ENCODE measurements at regions not wholly inside any gene's neighbourhood (a gene's known extent, or its start where the extent isn't known, plus 50 kb on each side); places are given as distances from the start of the nearest gene placed in this dataset.

DNA sequence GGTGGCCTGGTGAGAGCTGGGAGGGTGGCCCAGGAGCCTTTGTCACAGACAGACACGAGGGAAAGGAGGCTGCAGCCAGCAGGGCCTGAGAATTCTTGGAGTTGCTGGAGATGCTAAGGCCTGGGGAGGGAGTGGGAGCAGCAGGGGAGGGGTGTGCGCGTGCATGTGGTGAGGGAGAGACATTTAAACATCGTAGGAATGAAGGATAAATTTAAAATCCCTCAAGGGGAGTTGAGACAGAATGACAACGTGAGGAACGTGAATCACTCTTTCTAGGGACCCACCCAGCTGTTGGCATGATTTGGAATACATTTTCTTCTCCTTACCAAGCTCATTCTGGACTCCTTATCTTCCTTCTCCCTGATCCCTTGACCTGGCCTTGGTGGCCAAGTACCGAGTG is 73.3 kb upstream of the CACNA1E start:
- Mint-ChIP-seq H3K27me3 (ENCODE audit: unreplicated experiment) (peaks cover 56% of the 10 kb centered on the region), H3K9me3 (ENCODE audit: low read depth, unreplicated experiment) (no peaks in the 10 kb centered on the region), H3K4me1 (ENCODE audit: low read depth, unreplicated experiment) (no peaks in the 10 kb centered on the region), H3K27ac (ENCODE audit: unreplicated experiment) (no peak overlapping the region), H3K36me3 (ENCODE audit: insufficient read depth, unreplicated experiment) (no peaks in the 10 kb centered on the region), H3K4me3 (ENCODE audit: low read depth, unreplicated experiment) (no peak overlapping the region)
- no TSS peak for BruUV-seq (replicated peaks)
- CTCF ChIA-PET: no interaction called here
- no peak for DNase-seq
- intact Hi-C loops (cut with micrococcal nuclease; ENCODE audit: unreplicated experiment): loop anchor here (5.0 kb wide), 1 partner anchor 53 kb away; no protein-coding TSS in a partner anchor
- TF ChIP-seq, protein P1, sequence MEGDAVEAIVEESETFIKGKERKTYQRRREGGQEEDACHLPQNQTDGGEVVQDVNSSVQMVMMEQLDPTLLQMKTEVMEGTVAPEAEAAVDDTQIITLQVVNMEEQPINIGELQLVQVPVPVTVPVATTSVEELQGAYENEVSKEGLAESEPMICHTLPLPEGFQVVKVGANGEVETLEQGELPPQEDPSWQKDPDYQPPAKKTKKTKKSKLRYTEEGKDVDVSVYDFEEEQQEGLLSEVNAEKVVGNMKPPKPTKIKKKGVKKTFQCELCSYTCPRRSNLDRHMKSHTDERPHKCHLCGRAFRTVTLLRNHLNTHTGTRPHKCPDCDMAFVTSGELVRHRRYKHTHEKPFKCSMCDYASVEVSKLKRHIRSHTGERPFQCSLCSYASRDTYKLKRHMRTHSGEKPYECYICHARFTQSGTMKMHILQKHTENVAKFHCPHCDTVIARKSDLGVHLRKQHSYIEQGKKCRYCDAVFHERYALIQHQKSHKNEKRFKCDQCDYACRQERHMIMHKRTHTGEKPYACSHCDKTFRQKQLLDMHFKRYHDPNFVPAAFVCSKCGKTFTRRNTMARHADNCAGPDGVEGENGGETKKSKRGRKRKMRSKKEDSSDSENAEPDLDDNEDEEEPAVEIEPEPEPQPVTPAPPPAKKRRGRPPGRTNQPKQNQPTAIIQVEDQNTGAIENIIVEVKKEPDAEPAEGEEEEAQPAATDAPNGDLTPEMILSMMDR (IDR thresholded peaks at IDR 0.05; ENCODE audit: unreplicated experiment): no peak

DNA sequence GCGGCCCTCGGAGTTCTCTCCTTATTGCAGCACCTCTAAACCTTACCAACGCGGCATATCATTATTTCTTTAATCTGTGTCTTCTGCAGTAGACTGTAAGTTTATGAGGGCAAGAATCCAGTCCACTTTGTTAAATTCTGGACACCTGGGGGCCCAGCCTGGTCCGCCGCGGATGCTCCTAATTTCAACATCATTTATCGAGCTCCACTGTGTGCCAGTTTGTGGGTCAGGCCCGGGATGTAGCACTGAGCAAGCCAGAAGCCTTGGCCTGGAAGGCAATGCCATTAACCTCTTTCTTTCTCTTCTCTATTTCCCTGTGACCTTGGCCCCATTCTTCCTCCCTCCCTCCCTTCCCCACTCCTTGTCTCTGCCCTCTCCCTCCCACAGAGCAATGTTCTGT is 70.6 kb upstream of the CACNA1E start:
- Mint-ChIP-seq H3K36me3 (ENCODE audit: insufficient read depth, unreplicated experiment) (no peaks in the 10 kb centered on the region), H3K4me3 (ENCODE audit: low read depth, unreplicated experiment) (no peak overlapping the region), H3K4me1 (ENCODE audit: low read depth, unreplicated experiment) (no peaks in the 10 kb centered on the region), H3K9me3 (ENCODE audit: low read depth, unreplicated experiment) (peaks cover 2% of the 10 kb centered on the region), H3K27ac (ENCODE audit: unreplicated experiment) (no peak overlapping the region), H3K27me3 (ENCODE audit: unreplicated experiment) (peaks cover 42% of the 10 kb centered on the region)
- CTCF ChIA-PET: no interaction called here
- DNase-seq: no peak
- BruUV-seq (replicated peaks): no TSS peak
- TF ChIP-seq, protein P1 (IDR thresholded peaks at IDR 0.05; ENCODE audit: unreplicated experiment): no peak
- intact Hi-C loops (cut with micrococcal nuclease; ENCODE audit: unreplicated experiment): no loop called here

DNA sequence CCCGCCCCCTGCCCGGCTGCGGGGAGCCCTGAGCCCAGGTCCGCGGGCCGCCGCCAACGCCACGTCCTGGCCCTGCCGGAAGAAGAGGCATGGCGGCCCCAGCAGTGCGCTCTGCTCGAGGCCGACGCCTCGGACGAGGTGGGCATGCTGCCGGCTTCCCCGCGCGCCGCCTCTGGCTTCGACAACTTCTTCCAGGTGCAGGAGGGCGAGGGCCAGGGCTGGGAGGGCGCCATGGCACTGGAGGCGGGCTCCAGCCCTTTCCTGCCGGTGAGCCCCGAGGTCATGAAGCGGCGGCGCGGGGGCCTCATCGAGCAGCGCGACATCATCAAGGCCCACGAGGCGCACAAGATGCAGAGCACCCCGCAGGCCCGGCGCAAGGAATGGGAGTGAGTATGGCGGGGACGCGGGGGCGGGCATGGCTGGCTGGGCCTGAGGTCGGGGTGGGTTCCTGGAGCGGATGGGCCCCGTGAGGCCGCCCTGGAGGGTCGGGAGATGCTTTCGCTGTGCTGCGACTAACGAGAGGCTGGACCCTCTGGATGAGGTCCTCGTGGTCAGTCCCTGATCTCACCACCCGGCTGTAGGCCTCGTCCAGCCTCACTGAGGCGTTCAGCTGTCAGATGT is 70.0 kb upstream of the CACNA1E start:
- H3K4me1 Mint-ChIP-seq (ENCODE audit: low read depth, unreplicated experiment): no peaks in the 10 kb centered on the region
- H3K27me3 Mint-ChIP-seq (ENCODE audit: unreplicated experiment): peaks cover 36% of the 10 kb centered on the region
- no peak overlapping the region for H3K27ac Mint-ChIP-seq (ENCODE audit: unreplicated experiment)
- H3K36me3 Mint-ChIP-seq (ENCODE audit: insufficient read depth, unreplicated experiment): no peaks in the 10 kb centered on the region
- H3K4me3 Mint-ChIP-seq (ENCODE audit: low read depth, unreplicated experiment): no peak overlapping the region
- no TSS peak for BruUV-seq (replicated peaks)
- DNase-seq: no peak
- intact Hi-C loops (cut with micrococcal nuclease; ENCODE audit: unreplicated experiment): no loop called here
- CTCF ChIA-PET: no interaction called here
- peaks cover 2% of the 10 kb centered on the region for H3K9me3 Mint-ChIP-seq (ENCODE audit: low read depth, unreplicated experiment)
- TF ChIP-seq, protein P1 (IDR thresholded peaks at IDR 0.05; ENCODE audit: unreplicated experiment): no peak

DNA sequence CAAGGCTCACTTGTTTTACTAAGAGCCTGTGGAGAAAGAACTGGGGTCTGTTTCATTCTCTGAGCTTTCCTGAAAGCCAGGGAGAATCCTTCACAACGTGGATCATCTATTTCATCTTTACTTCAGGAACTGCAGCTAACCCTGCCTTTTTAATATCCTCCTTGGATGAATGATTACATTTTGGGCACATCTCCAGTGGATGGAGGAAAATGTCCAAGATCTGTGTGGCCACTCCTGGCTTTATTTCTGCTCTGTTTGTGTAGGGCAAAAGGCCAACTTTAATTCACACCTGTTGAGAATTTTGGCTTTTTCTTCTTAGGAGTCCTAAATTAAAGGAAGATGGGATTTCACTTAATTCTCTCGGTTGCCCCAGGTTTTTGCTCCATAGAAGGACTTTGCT is 69.5 kb upstream of the CACNA1E start:
- CTCF ChIA-PET: no interaction called here

More for the DNA sequence above, 69.5 kb upstream of the CACNA1E start:
- intact Hi-C loops (cut with micrococcal nuclease; ENCODE audit: unreplicated experiment): no loop called here
- Mint-ChIP-seq H3K4me1 (ENCODE audit: low read depth, unreplicated experiment) (no peaks in the 10 kb centered on the region), H3K4me3 (ENCODE audit: low read depth, unreplicated experiment) (no peak overlapping the region), H3K27me3 (ENCODE audit: unreplicated experiment) (peaks cover 31% of the 10 kb centered on the region), H3K27ac (ENCODE audit: unreplicated experiment) (no peak overlapping the region), H3K9me3 (ENCODE audit: low read depth, unreplicated experiment) (peaks cover 2% of the 10 kb centered on the region), H3K36me3 (ENCODE audit: insufficient read depth, unreplicated experiment) (no peaks in the 10 kb centered on the region)
- DNase-seq: no peak
- BruUV-seq (replicated peaks): no TSS peak
- TF ChIP-seq, protein P1 (IDR thresholded peaks at IDR 0.05; ENCODE audit: unreplicated experiment): no peak
